ENCODE measurements at regions not wholly inside any gene's neighbourhood (a gene's known extent, or its start where the extent isn't known, plus 50 kb on each side); places are given as distances from the start of the nearest gene placed in this dataset. TPM values are rescaled to one million over a fixed set of nuclear protein-coding genes. Genes with fewer than 3 reads are reported as not detected.
A peak's percentile ranks its signal among the peaks of the same experiment; 100 is the strongest.

GRCh38 chr6:128570680-128571063, 50.3 kb upstream of the PTPRK start:
- TF ChIP-seq, protein P1, sequence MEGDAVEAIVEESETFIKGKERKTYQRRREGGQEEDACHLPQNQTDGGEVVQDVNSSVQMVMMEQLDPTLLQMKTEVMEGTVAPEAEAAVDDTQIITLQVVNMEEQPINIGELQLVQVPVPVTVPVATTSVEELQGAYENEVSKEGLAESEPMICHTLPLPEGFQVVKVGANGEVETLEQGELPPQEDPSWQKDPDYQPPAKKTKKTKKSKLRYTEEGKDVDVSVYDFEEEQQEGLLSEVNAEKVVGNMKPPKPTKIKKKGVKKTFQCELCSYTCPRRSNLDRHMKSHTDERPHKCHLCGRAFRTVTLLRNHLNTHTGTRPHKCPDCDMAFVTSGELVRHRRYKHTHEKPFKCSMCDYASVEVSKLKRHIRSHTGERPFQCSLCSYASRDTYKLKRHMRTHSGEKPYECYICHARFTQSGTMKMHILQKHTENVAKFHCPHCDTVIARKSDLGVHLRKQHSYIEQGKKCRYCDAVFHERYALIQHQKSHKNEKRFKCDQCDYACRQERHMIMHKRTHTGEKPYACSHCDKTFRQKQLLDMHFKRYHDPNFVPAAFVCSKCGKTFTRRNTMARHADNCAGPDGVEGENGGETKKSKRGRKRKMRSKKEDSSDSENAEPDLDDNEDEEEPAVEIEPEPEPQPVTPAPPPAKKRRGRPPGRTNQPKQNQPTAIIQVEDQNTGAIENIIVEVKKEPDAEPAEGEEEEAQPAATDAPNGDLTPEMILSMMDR (IDR thresholded peaks at IDR 0.05; ENCODE audit: low read depth, low read length) = no peak
- no peak overlapping the region for H3K4me3 ChIP-seq (ENCODE audit: low read depth, low read length)
- H3K27ac ChIP-seq (ENCODE audit: low read depth, low read length) = no peak overlapping the region
- no peaks in the 10 kb centered on the region for H3K27me3 ChIP-seq (ENCODE audit: control insufficient read depth, insufficient read depth, low read length)
- POLR2A ChIA-PET = no interaction called here
- no peaks in the 10 kb centered on the region for H3K9me3 ChIP-seq (ENCODE audit: control insufficient read depth, insufficient read depth, low read length)
- CTCF ChIA-PET = no interaction called here
- DNase-seq (ENCODE audit: low read depth, low spot score) = no peak

DNA sequence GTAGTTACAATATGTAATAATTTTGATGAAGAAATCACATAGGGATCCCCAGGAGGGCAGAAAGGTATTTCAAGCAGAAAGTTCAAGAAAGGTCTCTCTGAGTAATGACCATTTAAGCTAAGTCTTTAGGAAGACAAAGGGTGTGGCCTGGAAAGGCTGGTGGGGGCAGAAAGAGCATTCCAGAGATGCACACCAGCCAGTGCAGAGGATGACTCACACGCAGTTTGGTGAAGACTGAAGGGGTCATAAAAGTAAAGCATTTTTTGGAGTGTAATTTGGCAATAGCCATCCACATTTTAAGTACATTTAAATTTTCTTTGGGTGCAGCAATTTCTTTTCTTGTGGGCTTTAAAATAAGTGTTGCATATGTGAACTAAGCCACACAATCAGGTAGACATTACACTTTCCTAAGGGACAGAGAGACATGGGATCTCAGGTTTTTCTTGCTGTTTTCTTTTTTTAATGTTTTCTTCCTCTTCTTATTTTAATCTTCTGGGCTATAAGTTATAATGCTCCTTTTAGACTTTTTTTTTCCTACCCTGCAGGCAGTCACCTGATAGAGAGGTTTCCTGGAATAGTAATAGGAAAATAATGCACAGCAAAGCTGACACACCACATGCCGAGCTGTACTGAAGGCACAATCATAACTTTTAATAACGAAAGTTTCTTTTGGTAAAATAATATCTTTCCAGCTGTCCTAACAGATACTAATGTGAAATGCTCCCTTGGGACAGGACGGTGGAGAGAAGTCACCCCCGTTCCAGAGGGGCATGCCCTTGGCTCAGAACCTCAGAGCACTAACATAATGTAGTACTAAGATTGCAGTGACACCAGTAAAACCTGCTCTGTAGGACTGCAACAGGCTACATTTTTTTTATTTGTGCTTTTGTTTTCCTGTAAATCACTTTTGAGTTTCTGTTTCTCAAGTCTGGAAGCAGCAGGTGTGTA, 49.6 kb upstream of the PTPRK start:
- H3K27me3 ChIP-seq (ENCODE audit: control insufficient read depth, insufficient read depth, low read length) = no peaks in the 10 kb centered on the region
- peak; percentile 43 for DNase-seq (ENCODE audit: low read depth, low spot score)
- POLR2A ChIA-PET = no interaction called here
- TF ChIP-seq, protein P1 (IDR thresholded peaks at IDR 0.05; ENCODE audit: low read depth, low read length) = no peak
- no peak overlapping the region for H3K27ac ChIP-seq (ENCODE audit: low read depth, low read length)
- H3K9me3 ChIP-seq (ENCODE audit: control insufficient read depth, insufficient read depth, low read length) = no peaks in the 10 kb centered on the region
- no peak overlapping the region for H3K4me3 ChIP-seq (ENCODE audit: low read depth, low read length)
- CTCF ChIA-PET = no interaction called here

Small RNA genes lying in the stretch of these regions (small RNA-seq; reads per million reads assigned to genes)
- not detected for gene RF00019 (ENCODE audit: insufficient read length, low read depth)

All from AG04450 (cell line).